ENCODE measurements at regions not wholly inside any gene's neighbourhood (a gene's known extent, or its start where the extent isn't known, plus 50 kb on each side); places are given as distances from the start of the nearest gene placed in this dataset.

GRCh38 chr2:163802284-163802683 lies 66.5 kb upstream of the FIGN start:
- Histone ChIP-seq H2BK15ac (ENCODE audit: low read length) (no peak overlapping the region), H3K14ac (ENCODE audit: low read length) (no peak overlapping the region), H3K27me3 (ENCODE audit: control insufficient read depth in 3 of 3, insufficient read depth in 3 of 3, low read depth in 1 of 3, low read length in 3 of 3) (no peaks in the 10 kb centered on the region)

GRCh38 chr2:163801486-163801885 lies 65.7 kb upstream of the FIGN start:
- H3K4me3 ChIP-seq (ENCODE audit: low read length in 2 of 2) = no peak overlapping the region
- no peak overlapping the region for H3K4ac ChIP-seq (ENCODE audit: low read length)
- H3K9me3 ChIP-seq (replicated peaks in 1 of 2; ENCODE audit: control insufficient read depth in 2 of 2, insufficient read depth in 1 of 2, low read depth in 1 of 2, low read length in 2 of 2) = no peaks in the 10 kb centered on the region
- H3K14ac ChIP-seq (ENCODE audit: low read length) = no peak overlapping the region
- H3K18ac ChIP-seq (ENCODE audit: low read length) = no peak overlapping the region
- peaks cover 5 to 6% of the 10 kb centered on the region in 2 donors for H3K4me1 ChIP-seq (ENCODE audit: control insufficient read depth in 2 of 2, insufficient read depth in 1 of 2, low read depth in 1 of 2, low read length in 2 of 2)
- WGBS, 2 donors (ENCODE audit: extremely low coverage in 2 of 2, insufficient read length in 2 of 2, insufficient replicate concordance in 1 of 2) = no CpG with 5 or more reads among the region's 2 CpGs
- no peak overlapping the region for H2BK120ac ChIP-seq (ENCODE audit: low read depth, low read length)
- no peak overlapping the region for H3K4me2 ChIP-seq (ENCODE audit: insufficient read depth, low read length, poor library complexity, severe bottlenecking)
- H3K27ac ChIP-seq (replicated peaks; ENCODE audit: low read length) = no peak overlapping the region
- no peak overlapping the region for H2AK5ac ChIP-seq (ENCODE audit: low read depth, low read length)
- no peaks in the 10 kb centered on the region for H3K36me3 ChIP-seq (replicated peaks in 1 of 2; ENCODE audit: control insufficient read depth in 2 of 2, insufficient read depth in 2 of 2, low read length in 2 of 2)
- no peak overlapping the region for H4K8ac ChIP-seq (ENCODE audit: low read depth, low read length)
- no peak overlapping the region for H3K23ac ChIP-seq (ENCODE audit: low read depth, low read length, poor library complexity)
- H2BK12ac ChIP-seq (ENCODE audit: low read length) = no peak overlapping the region
- no peak overlapping the region for H2BK5ac ChIP-seq (ENCODE audit: low read length)
- no peak for DNase-seq (ENCODE audit: low spot score)
- H3K9ac ChIP-seq (ENCODE audit: low read depth, low read length, poor library complexity) = no peak overlapping the region
- no peaks in the 10 kb centered on the region for H3K79me1 ChIP-seq (ENCODE audit: low read depth, low read length)
- no peak overlapping the region for H2BK15ac ChIP-seq (ENCODE audit: low read length)
- no peaks in the 10 kb centered on the region for H3K27me3 ChIP-seq (ENCODE audit: control insufficient read depth in 3 of 3, insufficient read depth in 3 of 3, low read depth in 1 of 3, low read length in 3 of 3)
- H4K91ac ChIP-seq (ENCODE audit: low read depth, low read length, poor library complexity) = no peak overlapping the region
- peak overlapping the region; percentile 91 for H2AFZ ChIP-seq (ENCODE audit: low read length)

More at GRCh38 chr2:163802284-163802683, 66.5 kb upstream of the FIGN start:
- Histone ChIP-seq H3K9ac (ENCODE audit: low read depth, low read length, poor library complexity) (no peak overlapping the region), H4K8ac (ENCODE audit: low read depth, low read length) (no peak overlapping the region), H3K23ac (ENCODE audit: low read depth, low read length, poor library complexity) (no peak overlapping the region), H2BK120ac (ENCODE audit: low read depth, low read length) (no peak overlapping the region), H3K4me3 (ENCODE audit: low read length in 2 of 2) (no peak overlapping the region), H2AK5ac (ENCODE audit: low read depth, low read length) (no peak overlapping the region), H3K9me3 (replicated peaks in 1 of 2; ENCODE audit: control insufficient read depth in 2 of 2, insufficient read depth in 1 of 2, low read depth in 1 of 2, low read length in 2 of 2) (no peaks in the 10 kb centered on the region), H2AFZ (ENCODE audit: low read length) (no peak overlapping the region), H3K4me1 (ENCODE audit: control insufficient read depth in 2 of 2, insufficient read depth in 1 of 2, low read depth in 1 of 2, low read length in 2 of 2) (peaks cover 5 to 6% of the 10 kb centered on the region in 2 donors), H3K27ac (replicated peaks; ENCODE audit: low read length) (no peak overlapping the region), H2BK5ac (ENCODE audit: low read length) (no peak overlapping the region), H3K18ac (ENCODE audit: low read length) (no peak overlapping the region), H3K36me3 (replicated peaks in 1 of 2; ENCODE audit: control insufficient read depth in 2 of 2, insufficient read depth in 2 of 2, low read length in 2 of 2) (no peaks in the 10 kb centered on the region), H2BK12ac (ENCODE audit: low read length) (no peak overlapping the region), H4K91ac (ENCODE audit: low read depth, low read length, poor library complexity) (no peak overlapping the region), H3K4me2 (ENCODE audit: insufficient read depth, low read length, poor library complexity, severe bottlenecking) (no peak overlapping the region), H3K4ac (ENCODE audit: low read length) (no peak overlapping the region), H3K79me1 (ENCODE audit: low read depth, low read length) (no peaks in the 10 kb centered on the region)
- DNase-seq (ENCODE audit: low spot score) = no peak
- no CpG with 5 or more reads among the region's 3 CpGs for WGBS, 2 donors (ENCODE audit: extremely low coverage in 2 of 2, insufficient read length in 2 of 2, insufficient replicate concordance in 1 of 2)

GRCh38 chr2:163800951-163801381 lies 65.2 kb upstream of the FIGN start:
- Histone ChIP-seq H3K23ac (ENCODE audit: low read depth, low read length, poor library complexity) (no peak overlapping the region), H2BK15ac (ENCODE audit: low read length) (no peak overlapping the region), H3K9ac (ENCODE audit: low read depth, low read length, poor library complexity) (peak overlapping the region; percentile 63), H2BK12ac (ENCODE audit: low read length) (no peak overlapping the region), H3K27ac (replicated peaks; ENCODE audit: low read length) (no peak overlapping the region), H3K36me3 (replicated peaks in 1 of 2; ENCODE audit: control insufficient read depth in 2 of 2, insufficient read depth in 2 of 2, low read length in 2 of 2) (no peaks in the 10 kb centered on the region), H3K4ac (ENCODE audit: low read length) (no peak overlapping the region), H3K27me3 (ENCODE audit: control insufficient read depth in 3 of 3, insufficient read depth in 3 of 3, low read depth in 1 of 3, low read length in 3 of 3) (no peaks in the 10 kb centered on the region), H3K4me2 (ENCODE audit: insufficient read depth, low read length, poor library complexity, severe bottlenecking) (no peak overlapping the region), H4K8ac (ENCODE audit: low read depth, low read length) (no peak overlapping the region), H3K79me1 (ENCODE audit: low read depth, low read length) (no peaks in the 10 kb centered on the region), H3K14ac (ENCODE audit: low read length) (no peak overlapping the region), H4K91ac (ENCODE audit: low read depth, low read length, poor library complexity) (no peak overlapping the region), H3K4me3 (ENCODE audit: low read length in 2 of 2) (no peak overlapping the region), H2AK5ac (ENCODE audit: low read depth, low read length) (no peak overlapping the region), H3K18ac (ENCODE audit: low read length) (no peak overlapping the region), H3K9me3 (replicated peaks in 1 of 2; ENCODE audit: control insufficient read depth in 2 of 2, insufficient read depth in 1 of 2, low read depth in 1 of 2, low read length in 2 of 2) (no peaks in the 10 kb centered on the region), H2BK5ac (ENCODE audit: low read length) (no peak overlapping the region), H3K4me1 (ENCODE audit: control insufficient read depth in 2 of 2, insufficient read depth in 1 of 2, low read depth in 1 of 2, low read length in 2 of 2) (peaks cover 5 to 6% of the 10 kb centered on the region in 2 donors), H2AFZ (ENCODE audit: low read length) (peak overlapping the region; percentile 91), H2BK120ac (ENCODE audit: low read depth, low read length) (no peak overlapping the region)
- DNase-seq (ENCODE audit: low spot score) = no peak
- whole genome bisulfite sequencing, 2 donors (ENCODE audit: extremely low coverage in 2 of 2, insufficient read length in 2 of 2, insufficient replicate concordance in 1 of 2) = no CpG with 5 or more reads among the region's 3 CpGs

- Histone ChIP-seq H4K8ac (ENCODE audit: low read depth, low read length) (no peak overlapping the region), H3K14ac (ENCODE audit: low read length) (no peak overlapping the region), H2AK5ac (ENCODE audit: low read depth, low read length) (no peak overlapping the region), H3K18ac (ENCODE audit: low read length) (no peak overlapping the region), H3K4me3 (ENCODE audit: low read length in 2 of 2) (no peak overlapping the region), H3K9ac (ENCODE audit: low read depth, low read length, poor library complexity) (no peak overlapping the region), H2BK15ac (ENCODE audit: low read length) (no peak overlapping the region), H3K27ac (replicated peaks; ENCODE audit: low read length) (no peak overlapping the region), H3K79me1 (ENCODE audit: low read depth, low read length) (no peaks in the 10 kb centered on the region), H2BK5ac (ENCODE audit: low read length) (no peak overlapping the region), H3K4ac (ENCODE audit: low read length) (no peak overlapping the region), H2BK120ac (ENCODE audit: low read depth, low read length) (no peak overlapping the region), H3K23ac (ENCODE audit: low read depth, low read length, poor library complexity) (no peak overlapping the region), H2AFZ (ENCODE audit: low read length) (peak overlapping the region; percentile 51), H3K27me3 (ENCODE audit: control insufficient read depth in 3 of 3, insufficient read depth in 3 of 3, low read depth in 1 of 3, low read length in 3 of 3) (no peaks in the 10 kb centered on the region), H3K4me2 (ENCODE audit: insufficient read depth, low read length, poor library complexity, severe bottlenecking) (no peak overlapping the region), H4K91ac (ENCODE audit: low read depth, low read length, poor library complexity) (no peak overlapping the region), H2BK12ac (ENCODE audit: low read length) (no peak overlapping the region), H3K36me3 (replicated peaks in 1 of 2; ENCODE audit: control insufficient read depth in 2 of 2, insufficient read depth in 2 of 2, low read length in 2 of 2) (no peaks in the 10 kb centered on the region), H3K4me1 (ENCODE audit: control insufficient read depth in 2 of 2, insufficient read depth in 1 of 2, low read depth in 1 of 2, low read length in 2 of 2) (peaks cover 5 to 6% of the 10 kb centered on the region in 2 donors), H3K9me3 (replicated peaks in 1 of 2; ENCODE audit: control insufficient read depth in 2 of 2, insufficient read depth in 1 of 2, low read depth in 1 of 2, low read length in 2 of 2) (no peaks in the 10 kb centered on the region)
- WGBS, 2 donors (ENCODE audit: extremely low coverage in 2 of 2, insufficient read length in 2 of 2, insufficient replicate concordance in 1 of 2) = no CpG with 5 or more reads among the region's 2 CpGs
- DNase-seq (ENCODE audit: low spot score) = no peak
These were observed 64.0 kb upstream of the FIGN start for GRCh38 chr2:163799807-163800206.

Measured in neuronal stem cell (in vitro differentiated cells).